B cell (primary cell): ENCODE measurements at regions not wholly inside any gene's neighbourhood (a gene's known extent, or its start where the extent isn't known, plus 50 kb on each side); places are given as distances from the start of the nearest gene placed in this dataset.

Source experiments
- ATAC-seq: fragments of 200-7000 bp; cut with Tn5 transposase; one replicate; pipeline ENCODE4 v1.10.0; 2021; ENCODE audit warnings: low read depth, mild to moderate bottlenecking, moderate number of reproducible peaks, moderate library complexity
- CTCF ChIA-PET: fragments of 350-600 bp; sonication (Branson Sonifier 250); formaldehyde crosslinking; loops from one replicate; lab custom pipeline; 2021; ENCODE audit warnings: antibody characterized with exemption, inconsistent platforms; lab: Charles Lee
- POLR2A ChIA-PET: fragments of 350-600 bp; sonication (Branson Sonifier 250); formaldehyde crosslinking; loops from one replicate; lab custom pipeline; 2021; ENCODE audit warnings: antibody characterized with exemption; lab: Charles Lee
- DNase-seq: peaks from one replicate; pipeline ENCODE4 v3.0.0; 2013
- H2AFZ ChIP-seq: 2 replicates; pipeline ENCODE4 v1.6.1; 2012; ENCODE audit warnings: mild to moderate bottlenecking, low read depth, low read length; ENCODE audit not compliant: insufficient read depth, poor library complexity, severe bottlenecking
- H3K27ac ChIP-seq, 2 donors: 1 replicate in 1 of 2; 2 replicates in 1 of 2; pipeline ENCODE4 v1.5.1; 2012 to 2013; ENCODE audit warnings: low read length in 2 of 2, mild to moderate bottlenecking in 2 of 2, moderate library complexity in 1 of 2
- H3K27me3 ChIP-seq, 4 experiments: fragments of 200-600 bp in 1 of 4; sonication (generic) in 1 of 4; replicated peaks in 1 of 4; 1 replicate in 2 of 4; 2 replicates in 2 of 4; pipeline versions ENCODE4 v1.6.1 to v1.7.0; 2013 to 2016; ENCODE audit warnings: low read length in 3 of 4, mild to moderate bottlenecking in 2 of 4, mixed read lengths in 1 of 4, moderate library complexity in 1 of 4; ENCODE audit not compliant: insufficient read depth in 4 of 4, control insufficient read depth in 3 of 4; ENCODE audit errors: control extremely low read depth in 1 of 4
- H3K36me3 ChIP-seq, 2 experiments: replicated peaks in 1 of 2; 1 replicate in 1 of 2; 2 replicates in 1 of 2; pipeline versions ENCODE4 v1.6.1 to v1.7.1; 2013; ENCODE audit warnings: low read length in 1 of 2; ENCODE audit not compliant: insufficient read depth in 2 of 2, control insufficient read depth in 1 of 2; ENCODE audit errors: control extremely low read depth in 1 of 2, extremely low read depth in 1 of 2
- H3K4me1 ChIP-seq, 2 donors: fragments of 200-600 bp in 1 of 2; sonication (generic) in 1 of 2; 1 replicate in 1 of 2; 2 replicates in 1 of 2; pipeline versions ENCODE4 v1.5.1 to v1.6.1; 2013 to 2017; ENCODE audit warnings: low read length in 2 of 2; ENCODE audit not compliant: control insufficient read depth in 2 of 2, insufficient read depth in 2 of 2
- H3K4me2 ChIP-seq: replicated peaks from 2 replicates; pipeline ENCODE3; 2012; ENCODE audit warnings: mild to moderate bottlenecking, low read depth, low read length; ENCODE audit not compliant: poor library complexity, severe bottlenecking
- H3K4me3 ChIP-seq, 5 experiments: fragments of 200-600 bp in 1 of 5; sonication (generic) in 1 of 5; 1 replicate in 3 of 5; 2 replicates in 2 of 5; pipeline versions ENCODE4 v1.5.1 to v1.7.0; 2011 to 2016; ENCODE audit warnings: low read length in 4 of 5, mild to moderate bottlenecking in 4 of 5, low read depth in 2 of 5, control low read depth in 1 of 5, moderate library complexity in 1 of 5; ENCODE audit not compliant: insufficient read depth in 1 of 5; ENCODE audit errors: control extremely low read depth in 1 of 5, extremely low read depth in 1 of 5
- H3K79me2 ChIP-seq: fragments of 200-600 bp; sonication (generic); one replicate; pipeline ENCODE4 v1.6.0; 2016; ENCODE audit warnings: low read length; ENCODE audit not compliant: control insufficient read depth, insufficient read depth
- H3K9ac ChIP-seq: fragments of 200-600 bp; sonication (generic); 2 replicates; pipeline ENCODE4 v1.6.1; 2017; ENCODE audit warnings: mild to moderate bottlenecking, low read length, moderate library complexity
- H3K9me3 ChIP-seq, 3 donors: one replicate each; pipeline versions ENCODE4 v1.6.1 to v1.7.1; 2013; ENCODE audit warnings: low read length in 2 of 3; ENCODE audit not compliant: control insufficient read depth in 2 of 3, insufficient read depth in 1 of 3; ENCODE audit errors: control extremely low read depth in 1 of 3
- H4K20me1 ChIP-seq: 2 replicates; pipeline ENCODE4 v1.6.0; 2012; ENCODE audit warnings: mild to moderate bottlenecking, low read length; ENCODE audit not compliant: insufficient read depth, control insufficient read depth, poor library complexity, severe bottlenecking
- H3K27ac Mint-ChIP-seq: one replicate; pipeline ENCODE4 v1.8.0; 2021; ENCODE audit warnings: mixed read lengths
- H3K27me3 Mint-ChIP-seq: one replicate; pipeline ENCODE4 v1.8.0; 2021; ENCODE audit warnings: mixed read lengths
- H3K4me1 Mint-ChIP-seq: one replicate; pipeline ENCODE4 v1.8.0; 2021; ENCODE audit warnings: mixed read lengths
- H3K4me3 Mint-ChIP-seq: one replicate; pipeline ENCODE4 v1.8.0; 2021; ENCODE audit warnings: mixed read lengths
- H3K9me3 Mint-ChIP-seq: one replicate; pipeline ENCODE4 v1.8.0; 2022; ENCODE audit warnings: mixed read lengths; ENCODE audit not compliant: insufficient read depth
- EZH2 ChIP-seq: IDR thresholded peaks from 2 replicates; pipeline ENCODE4 v1.6.1; 2012; ENCODE audit warnings: borderline replicate concordance, low read depth, mild to moderate bottlenecking, moderate library complexity, low read length; ENCODE audit not compliant: insufficient read depth, poor library complexity, severe bottlenecking
- WGBS: methylation state at CpG from one replicate; pipeline ENCODE4 v1.1.5; 2013; ENCODE audit warnings: missing lambda C conversion rate; ENCODE audit not compliant: insufficient coverage; 5-methylcytosine and 5-hydroxymethylcytosine counted together
- intact Hi-C: fragments of 100-400 bp; cut with micrococcal nuclease; formaldehyde crosslinking; loops from one replicate; pipeline ENCODE4 v1.10.0; 2022
- TF ChIP-seq, protein P1 (sequence below): fragments of 200-600 bp; IDR thresholded peaks from one replicate; pipeline ENCODE4 v1.8.0; 2022; ENCODE audit warnings: antibody characterized with exemption, mild to moderate bottlenecking

DNA sequence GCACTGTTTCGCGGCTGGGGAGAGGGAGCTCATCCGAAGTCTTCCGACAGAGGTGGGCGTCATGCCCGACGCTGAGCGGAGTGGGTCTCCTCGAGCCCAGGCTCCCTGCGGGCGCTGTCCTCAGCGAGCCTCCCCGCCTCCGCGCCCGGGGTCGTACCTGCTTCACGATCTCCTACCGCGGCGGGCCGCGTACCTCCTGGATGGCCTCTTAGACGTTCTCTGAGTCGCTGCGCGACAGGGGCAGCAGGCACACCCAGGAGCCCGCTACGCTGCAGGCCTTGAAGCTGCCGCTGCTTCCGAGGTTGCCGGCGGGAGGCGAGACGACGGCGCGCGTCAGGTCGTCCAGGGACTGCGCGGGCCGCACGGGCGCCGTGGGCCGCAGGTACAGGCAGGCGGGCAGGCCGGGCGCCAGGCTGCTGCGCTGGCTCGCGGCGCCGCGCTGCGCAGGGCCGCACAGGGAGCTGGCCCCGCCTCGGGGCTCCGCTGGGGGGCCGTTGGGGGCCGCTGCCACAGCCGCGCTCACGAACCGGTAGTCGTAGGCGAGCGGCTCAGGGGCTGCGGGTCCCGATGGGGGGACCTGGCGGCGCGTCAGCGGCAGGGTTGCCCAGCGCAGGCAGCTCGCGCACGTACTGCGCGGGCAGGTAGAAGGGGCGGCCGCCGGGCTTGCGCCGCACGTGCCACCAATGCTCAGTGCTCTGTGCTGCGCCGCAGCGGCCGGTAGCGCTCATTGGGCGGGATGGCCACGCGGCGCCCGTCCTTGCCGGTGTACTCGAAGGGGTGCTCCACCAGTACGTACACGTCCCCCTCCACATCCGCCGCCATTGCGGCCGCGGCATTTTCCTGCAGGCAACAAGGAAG, 116.4 kb upstream of the SMURF2 start:
- peaks cover 45% of the 10 kb centered on the region for H3K4me1 Mint-ChIP-seq
- H4K20me1 ChIP-seq = peaks cover 38% of the 10 kb centered on the region
- H2AFZ ChIP-seq = peak overlapping the region; percentile 66
- TF ChIP-seq EZH2 = no peak
- TF ChIP-seq, protein P1, sequence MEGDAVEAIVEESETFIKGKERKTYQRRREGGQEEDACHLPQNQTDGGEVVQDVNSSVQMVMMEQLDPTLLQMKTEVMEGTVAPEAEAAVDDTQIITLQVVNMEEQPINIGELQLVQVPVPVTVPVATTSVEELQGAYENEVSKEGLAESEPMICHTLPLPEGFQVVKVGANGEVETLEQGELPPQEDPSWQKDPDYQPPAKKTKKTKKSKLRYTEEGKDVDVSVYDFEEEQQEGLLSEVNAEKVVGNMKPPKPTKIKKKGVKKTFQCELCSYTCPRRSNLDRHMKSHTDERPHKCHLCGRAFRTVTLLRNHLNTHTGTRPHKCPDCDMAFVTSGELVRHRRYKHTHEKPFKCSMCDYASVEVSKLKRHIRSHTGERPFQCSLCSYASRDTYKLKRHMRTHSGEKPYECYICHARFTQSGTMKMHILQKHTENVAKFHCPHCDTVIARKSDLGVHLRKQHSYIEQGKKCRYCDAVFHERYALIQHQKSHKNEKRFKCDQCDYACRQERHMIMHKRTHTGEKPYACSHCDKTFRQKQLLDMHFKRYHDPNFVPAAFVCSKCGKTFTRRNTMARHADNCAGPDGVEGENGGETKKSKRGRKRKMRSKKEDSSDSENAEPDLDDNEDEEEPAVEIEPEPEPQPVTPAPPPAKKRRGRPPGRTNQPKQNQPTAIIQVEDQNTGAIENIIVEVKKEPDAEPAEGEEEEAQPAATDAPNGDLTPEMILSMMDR = no peak
- peaks cover 0 to 14% (median 0%) of the 10 kb centered on the region in 3 donors for H3K9me3 ChIP-seq
- H3K9ac ChIP-seq = peak overlapping the region; percentile 61
- 19% methylated on average over 107 of the region's 107 CpGs for WGBS
- H3K36me3 ChIP-seq = peaks cover 0 to 3% of the 10 kb centered on the region in 2 experiments
- H3K79me2 ChIP-seq = peaks cover 4% of the 10 kb centered on the region
- H3K4me3 Mint-ChIP-seq = peak overlapping the region; percentile 94
- peaks cover 0 to 32% (median 10%) of the 10 kb centered on the region in 4 experiments for H3K27me3 ChIP-seq
- H3K27me3 Mint-ChIP-seq = peaks cover 3% of the 10 kb centered on the region
- CTCF ChIA-PET = interaction anchor here (1.3 to 2.5 kb wide), 8 partner anchors 20 to 419 kb away, joined by 3 to 21 read pairs (median 4); no protein-coding TSS in a partner anchor
- peaks cover 37 to 56% of the 10 kb centered on the region in 2 donors for H3K4me1 ChIP-seq
- peak overlapping the region; percentile 76 for H3K27ac Mint-ChIP-seq
- intact Hi-C loops = loop anchor here (1.0 to 5.0 kb wide), 5 partner anchors 139 to 344 kb away; partner anchors contain the start of genes GNA13 and LRRC37A3
- DNase-seq (peak; percentile 61), ATAC-seq (peak; percentile 14)
- POLR2A ChIA-PET = interaction anchor here (0.6 to 0.7 kb wide), 2 partner anchors 43 to 62 kb away, joined by 4 to 9 read pairs; no protein-coding TSS in a partner anchor
- peak overlapping the region; percentile 12 to 55 (median 51) for H3K4me3 ChIP-seq
- peak overlapping the region; percentile 98 for H3K4me2 ChIP-seq
- no peak overlapping the region for H3K27ac ChIP-seq
- H3K9me3 Mint-ChIP-seq = no peaks in the 10 kb centered on the region
